Heart right ventricle (tissue), 16 donors: ENCODE measurements at regions not wholly inside any gene's neighbourhood (a gene's known extent, or its start where the extent isn't known, plus 50 kb on each side); places are given as distances from the start of the nearest gene placed in this dataset.

ENCODE experiments used
- ATAC-seq, 8 donors: fragments of 200-7000 bp; cut with Tn5 transposase; one replicate each; pipeline ENCODE4 v1.9.1; 2020; ENCODE audit warnings: mild to moderate bottlenecking in 8 of 8, moderate library complexity in 8 of 8, moderate number of reproducible peaks in 1 of 8
- DNase-seq, 2 donors: peaks; one replicate each; pipeline ENCODE4 v3.0.0-alpha.2; 2020
- H3K27ac ChIP-seq, 10 donors: fragments of 200-600 bp; sonication (generic) in 2 of 10; one replicate each; pipeline versions ENCODE4 v1.5.0 to v1.8.0; 2020 to 2022; ENCODE audit warnings: mild to moderate bottlenecking in 3 of 10
- H3K27me3 ChIP-seq, 7 donors: fragments of 200-600 bp; one replicate each; pipeline ENCODE4 v1.8.0; 2021 to 2022; ENCODE audit warnings: mild to moderate bottlenecking in 2 of 7
- H3K36me3 ChIP-seq, 9 donors: fragments of 200-600 bp; sonication (generic) in 1 of 9; one replicate each; pipeline versions ENCODE4 v1.5.0 to v1.8.0; 2020 to 2022; ENCODE audit warnings: mild to moderate bottlenecking in 2 of 9
- H3K4me1 ChIP-seq, 9 donors: fragments of 200-600 bp; sonication (generic) in 1 of 9; one replicate each; pipeline versions ENCODE4 v1.5.0 to v1.8.0; 2020 to 2022; ENCODE audit warnings: mild to moderate bottlenecking in 4 of 9
- H3K4me3 ChIP-seq, 10 donors: fragments of 200-600 bp; sonication (generic) in 2 of 10; one replicate each; pipeline versions ENCODE4 v1.5.0 to v1.8.0; 2020 to 2022; ENCODE audit warnings: mild to moderate bottlenecking in 7 of 10, moderate library complexity in 2 of 10
- H3K9me3 ChIP-seq, 11 donors: fragments of 200-600 bp in 10 of 11; sonication (generic) in 2 of 11; one replicate each; pipeline versions ENCODE4 v1.5.0 to v1.8.0; 2013 to 2022; ENCODE audit warnings: mild to moderate bottlenecking in 2 of 11, control low read depth in 1 of 11, moderate library complexity in 1 of 11
- WGBS, 2 donors: extraction: QIAGEN DNeasy Blood & Tissue Kit; methylation state at CpG; one replicate each; pipeline ENCODE4 v1.1.7; 2013; ENCODE audit warnings: inconsistent platforms in 1 of 2; 5-methylcytosine and 5-hydroxymethylcytosine counted together
- intact Hi-C, 10 donors: fragments of 100-400 bp; cut with DNase I; formaldehyde crosslinking; loops; one replicate each; pipeline versions ENCODE4 v1.11.1 to v1.14.2; 2022
- TF ChIP-seq, protein P1 (sequence below), 9 donors: fragments of 200-600 bp; sonication (generic) in 2 of 9; IDR thresholded peaks; one replicate each; pipeline versions ENCODE4 v1.5.0 to v1.8.0; 2021 to 2022; ENCODE audit warnings: antibody characterized with exemption in 9 of 9, mild to moderate bottlenecking in 5 of 9, moderate library complexity in 1 of 9
- donor health status: Arrhythmogenic right ventricular cardiomyopathy.
- donor health status: ischemic (EF 13 %, LVEDD 7.1; RV severe dilation, severe dysfunction).
- donor health status: healthy with polysubstance abuse.
- donor health status: DM: no; HTN: yes; CAD: no.
- donor health status: DM: no; HTN: no; CAD: no.
- donor health status: ischemic (EF 25% LVEDD 6.9; RV normal size, moderate dysfunction).
- donor health status: ischemic (EF 25% LVEDD 5.7; RV mildly dilated, moderate dysfunction).
- donor health status: healthy.
- donor health status: DM: yes; HTN: yes; CAD: no.
- donor health status: Ischemic cardiomyopathy.
- donor health status: ischemic (EF 35%, LVEDD 5.7; RV mildly dilated, moderate dysfunction).
- donor health status: nonischemic (EF 11% LVEDD 7.7; RV severe dilation, severe dysfunction).
- donor health status: DM: yes; HTN: yes; CAD: no.
- donor health status: PGD.
- donor health status: ischemic (EF 29% LVEDD 5.4; RV normal size, mild dysfunction).
- donor health status: nonischemic (EF 23%, LVEDD 6.1; RV moderate dilation, normal function).

DNA sequence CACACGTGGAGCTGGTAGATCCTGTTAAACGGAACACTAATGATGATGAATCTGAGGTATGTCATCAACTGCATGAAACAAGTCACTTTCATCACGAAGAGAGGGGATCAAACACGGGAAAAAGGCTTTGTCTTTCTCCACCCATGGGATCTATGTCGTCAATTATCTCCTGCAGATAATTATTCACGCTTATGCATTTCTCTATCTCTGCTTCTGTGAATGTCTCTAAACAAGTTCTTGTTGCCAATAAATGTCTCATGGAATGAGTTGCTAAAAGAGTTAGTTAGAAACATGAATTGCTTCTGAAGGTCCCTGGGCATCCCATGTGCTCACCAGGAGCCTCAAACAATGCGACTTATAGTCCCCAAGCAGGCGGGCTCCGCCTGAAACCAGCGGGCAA is 1228.2 kb upstream of the TMEM132C start:
- DNase-seq (no peak), ATAC-seq (no peak)
- no peaks in the 10 kb centered on the region for H3K36me3 ChIP-seq
- TF ChIP-seq, protein P1, sequence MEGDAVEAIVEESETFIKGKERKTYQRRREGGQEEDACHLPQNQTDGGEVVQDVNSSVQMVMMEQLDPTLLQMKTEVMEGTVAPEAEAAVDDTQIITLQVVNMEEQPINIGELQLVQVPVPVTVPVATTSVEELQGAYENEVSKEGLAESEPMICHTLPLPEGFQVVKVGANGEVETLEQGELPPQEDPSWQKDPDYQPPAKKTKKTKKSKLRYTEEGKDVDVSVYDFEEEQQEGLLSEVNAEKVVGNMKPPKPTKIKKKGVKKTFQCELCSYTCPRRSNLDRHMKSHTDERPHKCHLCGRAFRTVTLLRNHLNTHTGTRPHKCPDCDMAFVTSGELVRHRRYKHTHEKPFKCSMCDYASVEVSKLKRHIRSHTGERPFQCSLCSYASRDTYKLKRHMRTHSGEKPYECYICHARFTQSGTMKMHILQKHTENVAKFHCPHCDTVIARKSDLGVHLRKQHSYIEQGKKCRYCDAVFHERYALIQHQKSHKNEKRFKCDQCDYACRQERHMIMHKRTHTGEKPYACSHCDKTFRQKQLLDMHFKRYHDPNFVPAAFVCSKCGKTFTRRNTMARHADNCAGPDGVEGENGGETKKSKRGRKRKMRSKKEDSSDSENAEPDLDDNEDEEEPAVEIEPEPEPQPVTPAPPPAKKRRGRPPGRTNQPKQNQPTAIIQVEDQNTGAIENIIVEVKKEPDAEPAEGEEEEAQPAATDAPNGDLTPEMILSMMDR (IDR thresholded peaks at IDR 0.05), result no peak
- H3K9me3 ChIP-seq, result no peaks in the 10 kb centered on the region
- H3K4me3 ChIP-seq, result no peak overlapping the region
- H3K27me3 ChIP-seq, result peaks cover 0 to 13% (median 4%) of the 10 kb centered on the region in 7 donors
- 70 to 73% methylated on average over 10 of the region's 10 CpGs for WGBS, 2 donors
- H3K27ac ChIP-seq, result no peak overlapping the region
- intact Hi-C loops, result no loop called here
- no peaks in the 10 kb centered on the region for H3K4me1 ChIP-seq

DNA sequence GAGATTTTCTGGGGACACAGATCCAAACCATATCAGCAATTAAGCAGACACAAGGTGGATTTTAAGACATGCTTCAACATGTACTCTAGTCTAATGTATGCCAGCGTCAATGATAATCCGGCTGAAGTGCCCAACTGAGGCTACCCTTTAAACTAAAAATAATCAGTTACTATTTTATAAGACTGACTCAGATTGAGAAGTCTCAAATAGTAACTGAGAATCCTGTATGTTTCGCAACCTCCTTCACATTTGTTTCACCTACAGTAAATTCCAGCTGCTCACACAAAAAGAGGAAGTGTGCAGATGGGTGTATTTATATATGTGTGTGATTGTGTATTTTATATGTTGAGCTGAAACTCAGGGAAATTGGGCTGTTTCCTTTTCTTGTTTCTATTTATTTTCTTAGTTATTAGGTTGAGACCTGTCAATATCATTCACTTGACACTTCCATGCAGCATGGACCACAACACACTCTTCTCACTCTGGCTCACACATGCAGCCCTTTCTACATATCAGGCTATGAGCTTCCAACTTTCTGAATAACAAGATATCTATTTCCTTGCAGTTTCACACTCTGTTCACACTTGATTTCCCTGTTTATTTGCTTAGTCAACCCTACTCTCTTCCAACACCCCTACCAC is 1224.9 kb upstream of the TMEM132C start:
- TF ChIP-seq, protein P1 (IDR thresholded peaks at IDR 0.05), result no peak
- Histone ChIP-seq H3K4me3 (no peak overlapping the region), H3K27ac (no peak overlapping the region), H3K4me1 (no peaks in the 10 kb centered on the region), H3K9me3 (no peaks in the 10 kb centered on the region), H3K36me3 (no peaks in the 10 kb centered on the region), H3K27me3 (peaks cover 0 to 2% (median 0%) of the 10 kb centered on the region in 7 donors)
- ATAC-seq (no peak), DNase-seq (no peak)
- intact Hi-C loops, result no loop called here
- 90 to 94% methylated on average over 3 of the region's 3 CpGs for WGBS, 2 donors

DNA sequence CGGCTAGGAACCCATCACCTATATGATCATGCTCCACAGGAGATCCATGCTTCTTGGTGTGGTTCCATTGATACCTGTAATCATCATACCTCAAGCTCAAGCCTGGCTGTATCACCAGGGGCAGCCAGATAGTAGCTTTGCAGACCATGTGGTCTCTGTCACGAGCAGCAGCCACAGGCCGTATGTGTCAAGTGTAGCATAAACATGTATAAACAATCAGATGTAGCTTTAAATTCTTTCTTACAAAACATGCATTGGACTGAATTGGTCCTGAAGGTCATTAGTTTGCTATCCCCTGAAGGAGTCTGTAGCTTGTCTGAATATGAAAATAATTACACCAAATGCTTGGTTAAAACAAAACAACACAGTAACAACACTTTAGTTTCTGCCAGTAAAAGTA is 1223.2 kb upstream of the TMEM132C start:
- Histone ChIP-seq H3K27me3 (peaks cover 0 to 2% (median 0%) of the 10 kb centered on the region in 7 donors), H3K36me3 (no peaks in the 10 kb centered on the region), H3K9me3 (peaks cover 0 to 3% (median 0%) of the 10 kb centered on the region in 11 donors), H3K4me3 (no peak overlapping the region), H3K4me1 (no peaks in the 10 kb centered on the region), H3K27ac (no peak overlapping the region)
- no peak for ATAC-seq
- no peak for DNase-seq
- TF ChIP-seq, protein P1 (IDR thresholded peaks at IDR 0.05), result no peak
- intact Hi-C loops, result no loop called here
- WGBS, 2 donors, result 77 to 78% methylated on average over 3 of the region's 3 CpGs

DNA sequence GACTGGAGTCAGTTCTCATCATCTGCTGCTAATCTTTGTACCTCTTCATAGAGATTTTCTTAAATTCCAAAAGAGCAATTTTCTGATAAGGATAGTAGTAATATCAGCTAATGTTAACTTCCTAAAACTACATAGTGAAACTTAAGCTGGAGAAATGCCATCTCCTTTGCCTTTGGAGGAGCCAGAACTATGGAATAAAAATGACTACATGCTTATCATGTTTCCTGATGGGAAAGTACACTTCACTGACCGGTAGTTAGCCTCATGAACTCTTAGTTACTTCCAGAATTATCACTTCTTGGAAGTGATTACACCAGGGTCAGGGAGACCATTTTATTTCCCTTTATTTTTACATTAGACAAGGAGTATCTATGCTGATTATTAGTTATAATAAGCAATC is 1222.1 kb upstream of the TMEM132C start:
- DNase-seq, result no peak
- intact Hi-C loops, result no loop called here
- WGBS, 2 donors, result 28 to 34% methylated on average over 1 of the region's 1 CpG
- no peaks in the 10 kb centered on the region for H3K4me1 ChIP-seq
- no peak overlapping the region for H3K4me3 ChIP-seq
- ATAC-seq, result no peak
- H3K27ac ChIP-seq, result no peak overlapping the region
- H3K9me3 ChIP-seq, result peaks cover 0 to 10% (median 0%) of the 10 kb centered on the region in 11 donors
- TF ChIP-seq, protein P1 (IDR thresholded peaks at IDR 0.05), result no peak
- peaks cover 0 to 2% (median 0%) of the 10 kb centered on the region in 7 donors for H3K27me3 ChIP-seq
- H3K36me3 ChIP-seq, result no peaks in the 10 kb centered on the region
